ENCODE measurements at regions not wholly inside any gene's neighbourhood (a gene's known extent, or its start where the extent isn't known, plus 50 kb on each side); places are given as distances from the start of the nearest gene placed in this dataset.

GRCh38 chr13:70380809-70381208, 272.6 kb upstream of the KLHL1 start:
- H3K4me2 ChIP-seq: no peak overlapping the region
- H3K27me3 ChIP-seq (ENCODE audit: insufficient read depth): no peaks in the 10 kb centered on the region
- no peaks in the 10 kb centered on the region for H3F3A ChIP-seq (replicated peaks; ENCODE audit: insufficient read depth)
- CTCF ChIA-PET: interaction anchor here (1.0 kb wide), 1 partner anchor 11 kb away, joined by 3 read pairs; no protein-coding TSS in a partner anchor
- H3K27ac ChIP-seq (ENCODE audit: low read depth in 2 of 2, low read length in 1 of 2): no peak overlapping the region
- no peak for DNase-seq
- WGBS (ENCODE audit: low lambda C conversion rate): 34% methylated on average over 2 of the region's 2 CpGs
- no peaks in the 10 kb centered on the region for H4K20me1 ChIP-seq (ENCODE audit: insufficient read depth)
- POLR2A ChIA-PET: no interaction called here
- H3K9me3 ChIP-seq: no peaks in the 10 kb centered on the region
- TF ChIP-seq EZH2phosphoT487 (IDR thresholded peaks at IDR 0.05; ENCODE audit: borderline replicate concordance, low read depth) (no peak), ELF1 (IDR thresholded peaks at IDR 0.05) (no peak), USF1 (IDR thresholded peaks at IDR 0.05; ENCODE audit: borderline replicate concordance, low read depth) (no peak), GATA2 (CRISPR knock-in tag; IDR thresholded peaks at IDR 0.05) (no peak), MAX (IDR thresholded peaks at IDR 0.05; ENCODE audit: low read depth) (no peak), TAF1 (IDR thresholded peaks at IDR 0.05; ENCODE audit: borderline replicate concordance, low read depth, low read length) (no peak), TEAD4 (IDR thresholded peaks at IDR 0.05; ENCODE audit: borderline replicate concordance, insufficient read depth) (no peak), MXI1 (IDR thresholded peaks at IDR 0.05; ENCODE audit: low read depth, low read length) (no peak), RFX5 (IDR thresholded peaks at IDR 0.05; ENCODE audit: low read length) (no peak), CHD2 (IDR thresholded peaks at IDR 0.05; ENCODE audit: low read length, partially characterized antibody) (no peak), RCOR1 (IDR thresholded peaks at IDR 0.05; ENCODE audit: low read length) (no peak), REST (IDR thresholded peaks at IDR 0.05; ENCODE audit: low read depth, low read length) (no peak), EP300 (IDR thresholded peaks at IDR 0.05; ENCODE audit: borderline replicate concordance in 1 of 2, low read depth in 1 of 2, low read length in 1 of 2) (no peak), FOSL2 (IDR thresholded peaks at IDR 0.05; ENCODE audit: borderline replicate concordance, low read depth) (no peak), SMC3 (IDR thresholded peaks at IDR 0.05; ENCODE audit: low read depth, low read length) (no peak)
- H3K36me3 ChIP-seq (replicated peaks in 1 of 2; ENCODE audit: control insufficient read depth in 1 of 2, insufficient read depth in 2 of 2, low read length in 1 of 2): no peaks in the 10 kb centered on the region
- H3K79me2 ChIP-seq (ENCODE audit: insufficient read depth): no peaks in the 10 kb centered on the region
- H3K9ac ChIP-seq: no peak overlapping the region
- H3K4me3 ChIP-seq (ENCODE audit: low read depth in 2 of 2, low read length in 1 of 2): no peak overlapping the region
- H2AFZ ChIP-seq (ENCODE audit: low read depth): no peak overlapping the region
- H3K9me2 ChIP-seq: no peaks in the 10 kb centered on the region
- H3K4me1 ChIP-seq (ENCODE audit: control insufficient read depth in 1 of 2, insufficient read depth in 2 of 2, low read depth in 1 of 2, low read length in 1 of 2): no peaks in the 10 kb centered on the region
